ENCODE measurements at regions not wholly inside any gene's neighbourhood (a gene's known extent, or its start where the extent isn't known, plus 50 kb on each side); places are given as distances from the start of the nearest gene placed in this dataset.

- DNase-seq (ENCODE audit: low read depth): no peak
- H3K4me3 ChIP-seq (ENCODE audit: low read length): no peak overlapping the region
- no peak for TF ChIP-seq CTCF (IDR thresholded peaks at IDR 0.05; ENCODE audit: insufficient read depth, low read depth, low read length, missing control alignments)
Observed at GRCh38 chr15:70180186-70180875, 82.6 kb upstream of the TLE3 start.

- no peak for DNase-seq (ENCODE audit: low read depth)
- no peak overlapping the region for H3K4me3 ChIP-seq (ENCODE audit: low read length)
- TF ChIP-seq CTCF (IDR thresholded peaks at IDR 0.05; ENCODE audit: insufficient read depth, low read depth, low read length, missing control alignments): no peak
Observed at GRCh38 chr15:70179309-70179892, 81.7 kb upstream of the TLE3 start.

- no peak for TF ChIP-seq CTCF (IDR thresholded peaks at IDR 0.05; ENCODE audit: insufficient read depth, low read depth, low read length, missing control alignments)
- H3K4me3 ChIP-seq (ENCODE audit: low read length): no peak overlapping the region
Observed at GRCh38 chr15:70178335-70179084, 80.8 kb upstream of the TLE3 start.

GRCh38 chr15:70172566-70173225, 75.0 kb upstream of the TLE3 start:
- no peak for TF ChIP-seq CTCF (IDR thresholded peaks at IDR 0.05; ENCODE audit: insufficient read depth, low read depth, low read length, missing control alignments)
- H3K4me3 ChIP-seq (ENCODE audit: low read length): no peak overlapping the region
- no peak for DNase-seq (ENCODE audit: low read depth)

More at GRCh38 chr15:70178335-70179084, 80.8 kb upstream of the TLE3 start:
- no peak for DNase-seq (ENCODE audit: low read depth)

GRCh38 chr15:70172124-70172523, 74.4 kb upstream of the TLE3 start:
- DNase-seq (ENCODE audit: low read depth): no peak
- H3K4me3 ChIP-seq (ENCODE audit: low read length): no peak overlapping the region
- TF ChIP-seq CTCF (IDR thresholded peaks at IDR 0.05; ENCODE audit: insufficient read depth, low read depth, low read length, missing control alignments): no peak

GRCh38 chr15:70171256-70171886, 73.7 kb upstream of the TLE3 start:
- no peak for TF ChIP-seq CTCF (IDR thresholded peaks at IDR 0.05; ENCODE audit: insufficient read depth, low read depth, low read length, missing control alignments)
- no peak overlapping the region for H3K4me3 ChIP-seq (ENCODE audit: low read length)
- no peak for DNase-seq (ENCODE audit: low read depth)

Data from epithelial cell of esophagus (primary cell).